CD8-positive, alpha-beta memory T cell (primary cell): ENCODE measurements at regions not wholly inside any gene's neighbourhood (a gene's known extent, or its start where the extent isn't known, plus 50 kb on each side); places are given as distances from the start of the nearest gene placed in this dataset.

Experiments
- CTCF ChIA-PET: fragments of 350-600 bp; sonication (Branson Sonifier 250); formaldehyde crosslinking; loops from one replicate; lab custom pipeline; 2021; ENCODE audit warnings: antibody characterized with exemption; lab: Charles Lee
- POLR2A ChIA-PET: fragments of 350-600 bp; sonication (Branson Sonifier 250); formaldehyde crosslinking; loops from one replicate; lab custom pipeline; 2021; ENCODE audit warnings: antibody characterized with exemption; lab: Charles Lee
- DNase-seq, 5 donors: peaks; one replicate each; pipeline versions ENCODE4 v3.0.0 to v3.0.0-alpha.2; 2020 to 2022; ENCODE audit warnings: mixed read lengths in 1 of 5
- H3K27ac ChIP-seq: one replicate; pipeline ENCODE4 v1.7.0; 2013; ENCODE audit warnings: low read depth, mild to moderate bottlenecking, low read length, moderate library complexity
- H3K27me3 ChIP-seq: 2 replicates; pipeline ENCODE4 v1.7.0; 2013; ENCODE audit warnings: low read length, mild to moderate bottlenecking; ENCODE audit not compliant: insufficient read depth, poor library complexity, severe bottlenecking
- H3K36me3 ChIP-seq: 2 replicates; pipeline ENCODE4 v1.7.0; 2013; ENCODE audit warnings: mild to moderate bottlenecking, low read length, moderate library complexity; ENCODE audit not compliant: insufficient read depth
- H3K4me1 ChIP-seq: 2 replicates; pipeline ENCODE4 v1.7.0; 2013; ENCODE audit warnings: mild to moderate bottlenecking, low read length, moderate library complexity; ENCODE audit not compliant: insufficient read depth
- H3K4me3 ChIP-seq: 2 replicates; pipeline ENCODE4 v1.7.0; 2013; ENCODE audit warnings: mild to moderate bottlenecking, low read length
- H3K9me3 ChIP-seq: 2 replicates; pipeline ENCODE4 v1.7.0; 2013; ENCODE audit warnings: mild to moderate bottlenecking, low read length
- H3K27ac Mint-ChIP-seq, 8 donors: one replicate each; pipeline ENCODE4 v1.8.0; 2020 to 2021; ENCODE audit warnings: mixed read lengths in 8 of 8, mild to moderate bottlenecking in 6 of 8, inconsistent platforms in 3 of 8, moderate library complexity in 3 of 8
- H3K27me3 Mint-ChIP-seq, 2 donors: one replicate each; pipeline ENCODE4 v1.8.0; 2020 to 2021; ENCODE audit warnings: mixed read lengths in 2 of 2, mild to moderate bottlenecking in 1 of 2, moderate library complexity in 1 of 2
- H3K36me3 Mint-ChIP-seq, 3 donors: one replicate each; pipeline ENCODE4 v1.8.0; 2020 to 2021; ENCODE audit warnings: mixed read lengths in 3 of 3, inconsistent platforms in 1 of 3, mild to moderate bottlenecking in 1 of 3
- H3K4me1 Mint-ChIP-seq, 3 donors: one replicate each; pipeline ENCODE4 v1.8.0; 2020 to 2021; ENCODE audit warnings: mixed read lengths in 3 of 3, inconsistent platforms in 1 of 3, mild to moderate bottlenecking in 1 of 3
- H3K4me3 Mint-ChIP-seq, 7 donors: one replicate each; pipeline ENCODE4 v1.8.0; 2020 to 2021; ENCODE audit warnings: mixed read lengths in 7 of 7, mild to moderate bottlenecking in 6 of 7, moderate library complexity in 4 of 7, inconsistent platforms in 2 of 7
- H3K9me3 Mint-ChIP-seq, 5 donors: one replicate each; pipeline ENCODE4 v1.8.0; 2020 to 2022; ENCODE audit warnings: mixed read lengths in 5 of 5, mild to moderate bottlenecking in 3 of 5, moderate library complexity in 2 of 5, inconsistent platforms in 1 of 5

- POLR2A ChIA-PET = no interaction called here
Measured at GRCh38 chr2:117502121-117502520, 312.4 kb upstream of the DDX18 start.

GRCh38 chr2:117512307-117512706 lies 302.2 kb upstream of the DDX18 start:
- Mint-ChIP-seq H3K27ac (no peak overlapping the region), H3K27me3 (no peaks in the 10 kb centered on the region), H3K36me3 (no peaks in the 10 kb centered on the region), H3K4me3 (no peak overlapping the region), H3K9me3 (peaks cover 2 to 8% (median 5%) of the 10 kb centered on the region in 5 donors), H3K4me1 (no peaks in the 10 kb centered on the region)
- no peaks in the 10 kb centered on the region for H3K9me3 ChIP-seq
- H3K4me1 ChIP-seq = no peaks in the 10 kb centered on the region
- no peak for DNase-seq
- POLR2A ChIA-PET = no interaction called here
- H3K27me3 ChIP-seq = no peaks in the 10 kb centered on the region
- no peak overlapping the region for H3K4me3 ChIP-seq
- H3K27ac ChIP-seq = no peak overlapping the region
- no peaks in the 10 kb centered on the region for H3K36me3 ChIP-seq
- CTCF ChIA-PET = no interaction called here

More at GRCh38 chr2:117502121-117502520, 312.4 kb upstream of the DDX18 start:
- H3K9me3 Mint-ChIP-seq = peaks cover 0 to 7% (median 0%) of the 10 kb centered on the region in 5 donors
- H3K4me1 Mint-ChIP-seq = no peaks in the 10 kb centered on the region
- no peaks in the 10 kb centered on the region for H3K4me1 ChIP-seq
- H3K27ac Mint-ChIP-seq = no peak overlapping the region
- DNase-seq = no peak
- CTCF ChIA-PET = no interaction called here
- no peaks in the 10 kb centered on the region for H3K27me3 Mint-ChIP-seq
- H3K4me3 Mint-ChIP-seq = no peak overlapping the region
- no peak overlapping the region for H3K4me3 ChIP-seq
- H3K27me3 ChIP-seq = no peaks in the 10 kb centered on the region
- H3K36me3 Mint-ChIP-seq = no peaks in the 10 kb centered on the region
- no peaks in the 10 kb centered on the region for H3K9me3 ChIP-seq
- no peaks in the 10 kb centered on the region for H3K36me3 ChIP-seq
- no peak overlapping the region for H3K27ac ChIP-seq

GRCh38 chr2:117514371-117514770 lies 300.1 kb upstream of the DDX18 start:
- H3K9me3 Mint-ChIP-seq = peaks cover 2 to 8% (median 7%) of the 10 kb centered on the region in 5 donors
- no peaks in the 10 kb centered on the region for H3K27me3 ChIP-seq
- CTCF ChIA-PET = no interaction called here

GRCh38 chr2:117519238-117519637 lies 295.3 kb upstream of the DDX18 start:
- Histone ChIP-seq H3K4me1 (no peaks in the 10 kb centered on the region), H3K9me3 (no peaks in the 10 kb centered on the region), H3K36me3 (no peaks in the 10 kb centered on the region), H3K27ac (no peak overlapping the region), H3K27me3 (no peaks in the 10 kb centered on the region), H3K4me3 (no peak overlapping the region)
- ChIA-PET CTCF (no interaction called here), POLR2A (no interaction called here)
- no peak for DNase-seq
- no peaks in the 10 kb centered on the region for H3K36me3 Mint-ChIP-seq
- no peaks in the 10 kb centered on the region for H3K4me1 Mint-ChIP-seq
- H3K27ac Mint-ChIP-seq = no peak overlapping the region
- H3K27me3 Mint-ChIP-seq = no peaks in the 10 kb centered on the region
- H3K4me3 Mint-ChIP-seq = no peak overlapping the region
- peaks cover 0 to 5% (median 3%) of the 10 kb centered on the region in 5 donors for H3K9me3 Mint-ChIP-seq

More at GRCh38 chr2:117514371-117514770, 300.1 kb upstream of the DDX18 start:
- no peaks in the 10 kb centered on the region for H3K36me3 ChIP-seq
- H3K4me3 ChIP-seq = no peak overlapping the region
- no peak overlapping the region for H3K27ac Mint-ChIP-seq
- H3K4me1 ChIP-seq = no peaks in the 10 kb centered on the region
- no peaks in the 10 kb centered on the region for H3K36me3 Mint-ChIP-seq
- no peaks in the 10 kb centered on the region for H3K4me1 Mint-ChIP-seq
- no peaks in the 10 kb centered on the region for H3K27me3 Mint-ChIP-seq
- H3K27ac ChIP-seq = no peak overlapping the region
- POLR2A ChIA-PET = no interaction called here
- no peaks in the 10 kb centered on the region for H3K9me3 ChIP-seq
- no peak for DNase-seq
- no peak overlapping the region for H3K4me3 Mint-ChIP-seq

- Histone ChIP-seq H3K4me1 (no peaks in the 10 kb centered on the region), H3K4me3 (no peak overlapping the region), H3K9me3 (no peaks in the 10 kb centered on the region), H3K27ac (no peak overlapping the region), H3K27me3 (no peaks in the 10 kb centered on the region), H3K36me3 (no peaks in the 10 kb centered on the region)
- ChIA-PET CTCF (no interaction called here), POLR2A (no interaction called here)
- H3K27ac Mint-ChIP-seq = no peak overlapping the region
- DNase-seq = no peak
- no peak overlapping the region for H3K4me3 Mint-ChIP-seq
- no peaks in the 10 kb centered on the region for H3K36me3 Mint-ChIP-seq
- H3K9me3 Mint-ChIP-seq = peaks cover 0 to 7% (median 2%) of the 10 kb centered on the region in 5 donors
- H3K27me3 Mint-ChIP-seq = no peaks in the 10 kb centered on the region
- no peaks in the 10 kb centered on the region for H3K4me1 Mint-ChIP-seq
Measured at GRCh38 chr2:117519721-117520120, 294.8 kb upstream of the DDX18 start.

- no peaks in the 10 kb centered on the region for H3K27me3 Mint-ChIP-seq
- Histone ChIP-seq H3K27me3 (no peaks in the 10 kb centered on the region), H3K36me3 (no peaks in the 10 kb centered on the region), H3K4me3 (no peak overlapping the region), H3K27ac (no peak overlapping the region), H3K9me3 (no peaks in the 10 kb centered on the region), H3K4me1 (no peaks in the 10 kb centered on the region)
- no peak overlapping the region for H3K4me3 Mint-ChIP-seq
- CTCF ChIA-PET = no interaction called here
- no peak overlapping the region for H3K27ac Mint-ChIP-seq
- peaks cover 0 to 11% (median 0%) of the 10 kb centered on the region in 5 donors for H3K9me3 Mint-ChIP-seq
- no peak for DNase-seq
- POLR2A ChIA-PET = no interaction called here
- no peaks in the 10 kb centered on the region for H3K36me3 Mint-ChIP-seq
- no peaks in the 10 kb centered on the region for H3K4me1 Mint-ChIP-seq
Measured at GRCh38 chr2:117523267-117523666, 291.2 kb upstream of the DDX18 start.

GRCh38 chr2:117523711-117524238 lies 290.7 kb upstream of the DDX18 start:
- Histone ChIP-seq H3K27me3 (no peaks in the 10 kb centered on the region), H3K4me3 (no peak overlapping the region), H3K4me1 (no peaks in the 10 kb centered on the region), H3K36me3 (no peaks in the 10 kb centered on the region), H3K9me3 (no peaks in the 10 kb centered on the region), H3K27ac (no peak overlapping the region)
- peaks cover 0 to 11% (median 0%) of the 10 kb centered on the region in 5 donors for H3K9me3 Mint-ChIP-seq
- H3K36me3 Mint-ChIP-seq = no peaks in the 10 kb centered on the region
- H3K27me3 Mint-ChIP-seq = no peaks in the 10 kb centered on the region
- no peaks in the 10 kb centered on the region for H3K4me1 Mint-ChIP-seq
- CTCF ChIA-PET = no interaction called here
- no peak overlapping the region for H3K27ac Mint-ChIP-seq
- no peak for DNase-seq
- POLR2A ChIA-PET = no interaction called here
- H3K4me3 Mint-ChIP-seq = no peak overlapping the region

- Mint-ChIP-seq H3K27me3 (no peaks in the 10 kb centered on the region), H3K4me1 (no peaks in the 10 kb centered on the region), H3K36me3 (no peaks in the 10 kb centered on the region), H3K9me3 (peaks cover 2 to 15% (median 10%) of the 10 kb centered on the region in 5 donors), H3K4me3 (no peak overlapping the region), H3K27ac (no peak overlapping the region)
- Histone ChIP-seq H3K36me3 (no peaks in the 10 kb centered on the region), H3K27me3 (no peaks in the 10 kb centered on the region), H3K9me3 (no peaks in the 10 kb centered on the region), H3K4me1 (no peaks in the 10 kb centered on the region), H3K4me3 (no peak overlapping the region), H3K27ac (no peak overlapping the region)
- CTCF ChIA-PET = interaction anchor here (1.1 kb wide), 1 partner anchor 9 kb away, joined by 3 read pairs; no protein-coding TSS in a partner anchor
- POLR2A ChIA-PET = no interaction called here
- DNase-seq = no peak
Measured at GRCh38 chr2:117536139-117536538, 278.4 kb upstream of the DDX18 start.
